Small intestine (tissue), 7 donors: ENCODE measurements at regions not wholly inside any gene's neighbourhood (a gene's known extent, or its start where the extent isn't known, plus 50 kb on each side); places are given as distances from the start of the nearest gene placed in this dataset.
"Not testable (repeated sequence)": the region's sequence is repeated elsewhere in the genome, so short reads cannot be mapped to it uniquely, and the experiment has no call there.

ENCODE experiments used
- DNase-seq, 2 donors: peaks; one replicate each; pipeline versions ENCODE4 v3.0.0 to v3.0.0-alpha.2; 2013
- FAIRE-seq: peaks from 2 replicates; lab custom pipeline; 2012; peaks lifted over from hg19 to GRCh38; lab: Jason Lieb, UNC
- H3K27ac ChIP-seq, 3 donors: one replicate each; pipeline ENCODE4 v1.5.1; 2013; ENCODE audit warnings: low read length in 2 of 3, mild to moderate bottlenecking in 2 of 3, control low read depth in 1 of 3, inconsistent platforms in 1 of 3, low read depth in 1 of 3, moderate library complexity in 1 of 3
- H3K27me3 ChIP-seq, 3 donors: one replicate each; pipeline ENCODE4 v1.6.1; 2013; ENCODE audit warnings: low read length in 3 of 3, inconsistent platforms in 1 of 3; ENCODE audit not compliant: control insufficient read depth in 3 of 3, insufficient read depth in 3 of 3
- H3K36me3 ChIP-seq, 3 donors: one replicate each; pipeline ENCODE4 v1.6.1; 2013; ENCODE audit warnings: low read length in 3 of 3, inconsistent platforms in 1 of 3, low read depth in 1 of 3, mild to moderate bottlenecking in 1 of 3, moderate library complexity in 1 of 3; ENCODE audit not compliant: control insufficient read depth in 3 of 3, insufficient read depth in 2 of 3
- H3K4me1 ChIP-seq, 3 donors: one replicate each; pipeline ENCODE4 v1.6.1; 2013; ENCODE audit warnings: low read length in 2 of 3, inconsistent platforms in 1 of 3, low read depth in 1 of 3, mild to moderate bottlenecking in 1 of 3, moderate library complexity in 1 of 3; ENCODE audit not compliant: control insufficient read depth in 3 of 3, insufficient read depth in 2 of 3
- H3K4me3 ChIP-seq, 3 donors: one replicate each; pipeline ENCODE4 v1.5.1; 2013; ENCODE audit warnings: low read length in 3 of 3, control low read depth in 1 of 3, inconsistent platforms in 1 of 3, low read depth in 1 of 3, mild to moderate bottlenecking in 1 of 3, moderate library complexity in 1 of 3
- H3K9me3 ChIP-seq, 2 donors: one replicate each; pipeline ENCODE4 v1.6.1; 2013; ENCODE audit warnings: low read depth in 1 of 2, low read length in 1 of 2; ENCODE audit not compliant: control insufficient read depth in 2 of 2, insufficient read depth in 1 of 2
- WGBS, 3 donors: extraction: QIAGEN DNeasy Blood & Tissue Kit; methylation state at CpG; one replicate each; pipeline ENCODE4 v1.1.7; 2013; 5-methylcytosine and 5-hydroxymethylcytosine counted together
- donor health status: healthy with polysubstance abuse.
- donor health status: control.
- donor health status: control.
- donor health status: Bipolar disorder and iron deficiency.
- donor health status: healthy.

- Histone ChIP-seq H3K4me3 (no peak overlapping the region), H3K27ac (peak overlapping the region in 1 of 3 donors; percentile 23), H3K36me3 (no peaks in the 10 kb centered on the region), H3K9me3 (no peaks in the 10 kb centered on the region), H3K4me1 (no peaks in the 10 kb centered on the region), H3K27me3 (no peaks in the 10 kb centered on the region)
- FAIRE-seq (no peak), DNase-seq (no peak)
- 61 to 70% (median 66%) methylated on average over 6 of the region's 6 CpGs for WGBS, 3 donors
Observed at GRCh38 chr7:94146408-94146807, 142.3 kb upstream of the BET1 start.

- H3K4me3 ChIP-seq = no peak overlapping the region
- no peaks in the 10 kb centered on the region for H3K36me3 ChIP-seq
- H3K27me3 ChIP-seq = no peaks in the 10 kb centered on the region
- 70 to 84% (median 74%) methylated on average over 5 of the region's 5 CpGs for WGBS, 3 donors
- no peak overlapping the region for H3K27ac ChIP-seq
- no peaks in the 10 kb centered on the region for H3K9me3 ChIP-seq
- FAIRE-seq (no peak), DNase-seq (no peak)
- no peaks in the 10 kb centered on the region for H3K4me1 ChIP-seq
Observed at GRCh38 chr7:94149789-94150545, 145.8 kb upstream of the BET1 start.

GRCh38 chr7:94154182-94154581, 150.0 kb upstream of the BET1 start:
- FAIRE-seq = peak; percentile 91
- Histone ChIP-seq H3K27me3 (no peaks in the 10 kb centered on the region), H3K27ac (no peak overlapping the region), H3K4me3 (no peak overlapping the region), H3K9me3 (no peaks in the 10 kb centered on the region), H3K36me3 (no peaks in the 10 kb centered on the region), H3K4me1 (no peaks in the 10 kb centered on the region)
- no peak for DNase-seq

- no peaks in the 10 kb centered on the region for H3K4me1 ChIP-seq
- H3K27ac ChIP-seq = no peak overlapping the region
- DNase-seq = no peak
- no peaks in the 10 kb centered on the region for H3K36me3 ChIP-seq
- H3K27me3 ChIP-seq = no peaks in the 10 kb centered on the region
- no peak overlapping the region for H3K4me3 ChIP-seq
- 29 to 40% (median 33%) methylated on average over 3 of the region's 3 CpGs for WGBS, 3 donors
- H3K9me3 ChIP-seq = no peaks in the 10 kb centered on the region
- FAIRE-seq = no peak
Observed at GRCh38 chr7:94154858-94155257, 150.7 kb upstream of the BET1 start.

GRCh38 chr7:94157659-94158306, 153.6 kb upstream of the BET1 start:
- H3K4me1 ChIP-seq, H3K9me3 ChIP-seq, H3K4me3 ChIP-seq, H3K36me3 ChIP-seq, H3K27me3 ChIP-seq, H3K27ac ChIP-seq, FAIRE-seq, DNase-seq: not testable (repeated sequence)
- 68 to 79% (median 73%) methylated on average over 5 of the region's 5 CpGs for WGBS, 3 donors

- no peaks in the 10 kb centered on the region for H3K27me3 ChIP-seq
- no peaks in the 10 kb centered on the region for H3K36me3 ChIP-seq
- no peak for FAIRE-seq
- H3K9me3 ChIP-seq = no peaks in the 10 kb centered on the region
- no peak for DNase-seq
- no peaks in the 10 kb centered on the region for H3K4me1 ChIP-seq
- H3K4me3 ChIP-seq = no peak overlapping the region
- 42 to 52% (median 46%) methylated on average over 3 of the region's 3 CpGs for WGBS, 3 donors
- peak overlapping the region in 1 of 3 donors; percentile 48 for H3K27ac ChIP-seq
Observed at GRCh38 chr7:94160719-94161435, 156.7 kb upstream of the BET1 start.

- WGBS, 3 donors = 60 to 79% (median 68%) methylated on average over 6 of the region's 6 CpGs
- H3K27ac ChIP-seq = no peak overlapping the region
- FAIRE-seq = no peak
Observed at GRCh38 chr7:94161476-94161875, 157.3 kb upstream of the BET1 start.

GRCh38 chr7:94169682-94170081, 165.5 kb upstream of the BET1 start:
- DNase-seq (no peak), FAIRE-seq (no peak)
- 93 to 97% (median 95%) methylated on average over 4 of the region's 4 CpGs for WGBS, 3 donors
- Histone ChIP-seq H3K9me3 (no peaks in the 10 kb centered on the region), H3K4me1 (no peaks in the 10 kb centered on the region), H3K36me3 (no peaks in the 10 kb centered on the region), H3K27ac (no peak overlapping the region), H3K27me3 (no peaks in the 10 kb centered on the region), H3K4me3 (no peak overlapping the region)

More at GRCh38 chr7:94161476-94161875, 157.3 kb upstream of the BET1 start:
- H3K36me3 ChIP-seq = no peaks in the 10 kb centered on the region
- H3K4me3 ChIP-seq = no peak overlapping the region
- H3K9me3 ChIP-seq = no peaks in the 10 kb centered on the region
- H3K27me3 ChIP-seq = no peaks in the 10 kb centered on the region
- no peak for DNase-seq
- H3K4me1 ChIP-seq = no peaks in the 10 kb centered on the region
